Esophagus muscularis mucosa (tissue), 4 donors: ENCODE measurements at regions not wholly inside any gene's neighbourhood (a gene's known extent, or its start where the extent isn't known, plus 50 kb on each side); places are given as distances from the start of the nearest gene placed in this dataset.

Experiments used
- CTCF ChIP-seq, 3 experiments: fragments of 200-600 bp in 2 of 3; fragments of 450-650 bp in 1 of 3; sonication (generic) in 2 of 3; IDR thresholded peaks; one replicate each; pipeline ENCODE4 v1.5.1; 2017 to 2019; ENCODE audit warnings: antibody characterized with exemption in 3 of 3, mild to moderate bottlenecking in 2 of 3, moderate library complexity in 1 of 3
- EP300 ChIP-seq: sonication (generic); formaldehyde crosslinking; IDR thresholded peaks from one replicate; pipeline ENCODE4 v1.6.1; 2017; ENCODE audit warnings: antibody characterized with exemption
- POLR2AphosphoS5 ChIP-seq, 2 donors: sonication (generic); formaldehyde crosslinking; IDR thresholded peaks; one replicate each; pipeline ENCODE4 v1.6.1; 2017; ENCODE audit warnings: antibody characterized with exemption in 2 of 2

- TF ChIP-seq CTCF (IDR thresholded peaks at IDR 0.05) (no peak), POLR2AphosphoS5 (IDR thresholded peaks at IDR 0.05) (no peak), EP300 (no peak)
These were observed 123.9 kb upstream of the TMPRSS2 start for GRCh38 chr21:41631564-41632461.
